Bronchial epithelial cell (primary cell): ENCODE measurements at regions not wholly inside any gene's neighbourhood (a gene's known extent, or its start where the extent isn't known, plus 50 kb on each side); places are given as distances from the start of the nearest gene placed in this dataset.

Experiments used
- DNase-seq: peaks from one replicate; pipeline ENCODE4 v3.0.0-alpha.2; 2010; ENCODE audit warnings: low read depth
- FAIRE-seq: peaks from 2 replicates; lab custom pipeline; 2011; peaks lifted over from hg19 to GRCh38; lab: Jason Lieb, UNC
- H3K27me3 ChIP-seq: 2 replicates; pipeline ENCODE4 v1.5.1; 2011; ENCODE audit warnings: low read length; ENCODE audit not compliant: control insufficient read depth, insufficient read depth
- H3K36me3 ChIP-seq: 2 replicates; pipeline ENCODE4 v1.5.1; 2011; ENCODE audit warnings: low read length; ENCODE audit not compliant: control insufficient read depth, insufficient read depth
- H3K4me3 ChIP-seq: 2 replicates; pipeline ENCODE4 v1.5.1; 2011; ENCODE audit warnings: mild to moderate bottlenecking, low read depth, low read length, control low read depth
- CTCF ChIP-seq: IDR thresholded peaks from 2 replicates; pipeline ENCODE4 v1.5.1; 2011; ENCODE audit warnings: mild to moderate bottlenecking, moderate library complexity, low read length, control low read depth, inconsistent platforms; ENCODE audit not compliant: insufficient read depth, severe bottlenecking

DNA sequence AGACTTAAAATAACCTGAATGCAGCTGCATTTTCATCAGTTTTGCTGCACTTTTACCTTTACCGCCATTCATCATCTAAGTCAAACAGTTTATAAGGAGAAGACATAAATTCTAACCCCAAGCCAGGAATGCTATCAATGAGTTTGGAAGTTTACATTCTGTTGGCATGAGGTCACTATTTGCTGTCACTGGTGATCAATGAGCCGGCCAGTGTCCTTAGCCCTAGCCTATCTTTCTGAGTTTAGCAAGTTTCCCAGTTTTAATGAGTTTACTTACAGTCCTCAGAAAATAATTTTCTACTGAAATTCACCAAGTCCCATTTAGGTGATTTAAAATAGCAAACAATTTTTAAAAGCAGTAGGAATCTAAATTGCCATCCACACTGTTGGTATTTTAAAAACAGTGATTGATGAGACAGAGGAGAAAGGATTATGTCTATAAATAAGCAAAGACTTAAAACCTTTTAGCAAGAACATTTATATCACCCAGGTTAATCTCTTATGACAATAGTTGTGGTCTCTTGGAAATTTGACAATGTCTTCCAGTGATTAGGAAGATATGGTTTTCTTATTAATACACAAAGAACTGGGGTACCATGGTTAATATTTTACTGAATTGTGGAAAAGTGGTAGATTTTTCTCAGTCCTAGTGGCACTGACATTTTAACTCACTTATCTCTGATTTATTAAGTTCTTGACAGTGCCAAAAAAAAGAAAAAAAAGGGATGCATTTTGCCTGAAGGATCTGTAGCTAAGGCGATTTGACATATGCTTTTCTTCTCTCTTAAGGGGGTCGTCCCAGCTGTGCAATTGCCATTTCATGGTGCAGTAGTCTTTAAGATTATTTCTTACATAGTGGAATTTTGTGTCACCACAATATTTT lies 443.4 kb upstream of the ANKRD30A start:
- no peak overlapping the region for H3K4me3 ChIP-seq
- H3K27me3 ChIP-seq, result no peaks in the 10 kb centered on the region
- no peak for FAIRE-seq
- DNase-seq, result no peak
- TF ChIP-seq CTCF, result no peak
- H3K36me3 ChIP-seq, result no peaks in the 10 kb centered on the region

DNA sequence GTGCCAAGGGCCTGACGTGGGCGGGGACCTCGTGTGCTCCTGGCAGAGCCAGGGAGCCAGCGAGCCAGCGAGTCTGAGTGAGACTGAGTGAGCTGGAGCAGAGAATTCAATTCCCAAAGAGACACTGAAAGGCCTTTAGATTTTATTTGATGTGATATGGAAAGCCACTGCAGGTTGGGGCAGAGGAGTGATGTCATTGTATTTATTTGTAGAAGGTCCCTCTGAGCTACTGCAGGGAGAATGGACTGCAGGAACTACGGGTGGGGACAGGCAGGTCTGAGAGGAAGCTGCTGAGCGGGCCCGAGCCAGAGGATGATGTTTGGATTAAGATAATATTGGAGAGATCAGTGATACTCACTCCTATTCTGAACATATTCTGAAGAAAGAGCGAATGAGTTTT lies 445.8 kb upstream of the ANKRD30A start:
- DNase-seq, result no peak
- H3K4me3 ChIP-seq, result no peak overlapping the region
- no peaks in the 10 kb centered on the region for H3K27me3 ChIP-seq
- no peaks in the 10 kb centered on the region for H3K36me3 ChIP-seq
- FAIRE-seq, result no peak
- no peak for TF ChIP-seq CTCF

- TF ChIP-seq CTCF, result no peak
- DNase-seq (no peak), FAIRE-seq (no peak)
Measured at GRCh38 chr10:36677431-36677768, 448.0 kb upstream of the ANKRD30A start.

DNA sequence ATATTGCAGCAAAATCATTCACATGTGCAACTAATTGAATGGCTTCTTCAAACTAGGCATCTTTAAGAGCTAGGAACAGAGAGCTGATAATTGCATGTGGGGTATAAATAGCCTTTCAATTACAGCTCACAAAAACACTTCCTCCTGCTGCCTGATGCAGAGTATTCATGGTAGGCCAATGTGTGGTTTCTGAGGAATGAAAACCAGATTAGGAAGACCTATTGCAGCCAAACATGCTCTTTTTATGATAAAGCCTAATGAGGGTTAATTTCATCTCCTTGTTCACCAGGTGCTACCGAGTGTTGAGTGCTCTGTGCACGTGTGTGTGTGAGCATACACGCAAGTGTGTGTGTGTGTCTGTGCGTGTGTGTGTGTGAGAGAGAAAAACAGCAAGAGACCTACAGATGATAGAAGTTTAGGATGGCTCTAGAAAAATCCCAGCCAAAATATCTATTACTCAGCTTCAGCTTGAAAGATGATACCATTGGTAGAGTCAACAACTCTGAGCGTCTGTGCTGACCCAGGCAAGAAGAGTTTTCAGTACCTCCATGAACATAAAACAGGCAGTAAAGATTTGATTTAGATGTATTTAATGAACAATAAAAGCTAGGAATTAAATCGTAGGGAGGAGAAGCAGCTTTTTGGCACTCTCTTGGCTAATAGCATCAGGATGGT lies 448.5 kb upstream of the ANKRD30A start:
- H3K4me3 ChIP-seq, result no peak overlapping the region
- no peak for TF ChIP-seq CTCF
- H3K36me3 ChIP-seq, result no peaks in the 10 kb centered on the region
- DNase-seq (no peak), FAIRE-seq (no peak)
- H3K27me3 ChIP-seq, result no peaks in the 10 kb centered on the region

More at GRCh38 chr10:36677431-36677768, 448.0 kb upstream of the ANKRD30A start:
- H3K27me3 ChIP-seq, result no peaks in the 10 kb centered on the region
- no peak overlapping the region for H3K4me3 ChIP-seq
- H3K36me3 ChIP-seq, result no peaks in the 10 kb centered on the region

GRCh38 chr10:36676321-36676720 lies 449.1 kb upstream of the ANKRD30A start:
- TF ChIP-seq CTCF, result no peak
- Histone ChIP-seq H3K36me3 (no peaks in the 10 kb centered on the region), H3K4me3 (no peak overlapping the region), H3K27me3 (no peaks in the 10 kb centered on the region)
- no peak for FAIRE-seq
- no peak for DNase-seq
